ENCODE measurements at regions not wholly inside any gene's neighbourhood (a gene's known extent, or its start where the extent isn't known, plus 50 kb on each side); places are given as distances from the start of the nearest gene placed in this dataset.

DNA sequence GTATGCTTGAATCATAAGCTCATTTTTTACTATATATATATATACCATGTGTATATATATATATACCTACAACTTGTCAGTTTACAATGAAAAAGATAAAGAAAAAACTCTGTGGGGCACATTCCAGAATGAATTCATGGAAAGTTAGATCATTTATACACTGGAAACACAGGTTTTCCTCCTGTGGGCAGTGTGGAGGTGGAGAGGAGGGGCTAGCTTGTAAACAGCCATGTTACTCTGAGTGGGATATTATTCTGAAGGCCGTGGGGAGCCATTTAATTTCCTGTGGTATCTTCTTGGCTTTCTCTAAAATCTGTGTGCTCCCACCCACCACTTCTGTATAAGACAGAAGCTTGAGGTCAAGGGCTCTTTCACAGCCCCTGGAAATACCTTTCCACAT is 273.4 kb upstream of the MTNR1B start:
- no peak overlapping the region for H2AFZ ChIP-seq (ENCODE audit: low read depth, low read length)
- H4K20me1 ChIP-seq (replicated peaks; ENCODE audit: control insufficient read depth, insufficient read depth, low read length): no peaks in the 10 kb centered on the region
- WGBS (ENCODE audit: insufficient coverage, low coverage, missing lambda C conversion rate): 0% methylated on average over 1 of the region's 1 CpG
- BruUV-seq (replicated peaks): no TSS peak
- H3K4me2 ChIP-seq (ENCODE audit: insufficient read depth, low read length): no peak overlapping the region
- H3K9ac ChIP-seq (ENCODE audit: insufficient read depth in 1 of 2, low read depth in 2 of 2, low read length in 2 of 2): no peak overlapping the region
- in situ Hi-C loops (cut with MboI) (no loop called here), intact Hi-C loops (cut with micrococcal nuclease) (no loop called here)
- no peaks in the 10 kb centered on the region for H3K9me3 ChIP-seq (replicated peaks; ENCODE audit: control insufficient read depth, insufficient read depth, low read depth, low read length)
- H3K27ac ChIP-seq (ENCODE audit: extremely low read depth, low read depth, low read length): no peak overlapping the region
- no peaks in the 10 kb centered on the region for H3K79me2 ChIP-seq (ENCODE audit: control insufficient read depth, insufficient read depth, low read length)
- no peak for ATAC-seq
- H3K4me3 ChIP-seq: no peak overlapping the region
- no peak for DNase-seq (ENCODE audit: extremely low read depth in 1 of 4, low spot score in 3 of 4)
- H3K27me3 ChIP-seq (ENCODE audit: control insufficient read depth in 2 of 2, insufficient read depth in 2 of 2, low read length in 2 of 2): no peaks in the 10 kb centered on the region
- CTCF ChIA-PET (ENCODE audit: low intra/inter-chr PET ratio): no interaction called here
- no peaks in the 10 kb centered on the region for H3K4me1 ChIP-seq (replicated peaks in 1 of 2; ENCODE audit: control insufficient read depth in 2 of 2, insufficient read depth in 2 of 2, low read length in 2 of 2)
- POLR2A ChIA-PET: interaction anchor here (0.6 kb wide), 1 partner anchor 645 kb away, joined by 3 read pairs; no protein-coding TSS in a partner anchor
- no peaks in the 10 kb centered on the region for H3K36me3 ChIP-seq (ENCODE audit: control insufficient read depth, insufficient read depth, low read length)
- FAIRE-seq: no peak
- no peaks in the 10 kb centered on the region for H3K9me1 ChIP-seq (ENCODE audit: control insufficient read depth, insufficient read depth, low read length)
- TF ChIP-seq HNRNPH1 (optimal IDR thresholded peaks at IDR 0.05; ENCODE audit: low read depth, low read length): no peak
- no peak for TF ChIP-seq RNF2 (IDR thresholded peaks at IDR 0.05)
- TF ChIP-seq SAFB (IDR thresholded peaks at IDR 0.05; ENCODE audit: borderline replicate concordance, low read depth, low read length): no peak
- TF ChIP-seq, protein P1, sequence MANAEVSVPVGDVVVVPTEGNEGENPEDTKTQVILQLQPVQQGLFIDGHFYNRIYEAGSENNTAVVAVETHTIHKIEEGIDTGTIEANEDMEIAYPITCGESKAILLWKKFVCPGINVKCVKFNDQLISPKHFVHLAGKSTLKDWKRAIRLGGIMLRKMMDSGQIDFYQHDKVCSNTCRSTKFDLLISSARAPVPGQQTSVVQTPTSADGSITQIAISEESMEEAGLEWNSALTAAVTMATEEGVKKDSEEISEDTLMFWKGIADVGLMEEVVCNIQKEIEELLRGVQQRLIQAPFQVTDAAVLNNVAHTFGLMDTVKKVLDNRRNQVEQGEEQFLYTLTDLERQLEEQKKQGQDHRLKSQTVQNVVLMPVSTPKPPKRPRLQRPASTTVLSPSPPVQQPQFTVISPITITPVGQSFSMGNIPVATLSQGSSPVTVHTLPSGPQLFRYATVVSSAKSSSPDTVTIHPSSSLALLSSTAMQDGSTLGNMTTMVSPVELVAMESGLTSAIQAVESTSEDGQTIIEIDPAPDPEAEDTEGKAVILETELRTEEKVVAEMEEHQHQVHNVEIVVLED (CRISPR knock-in tag; IDR thresholded peaks at IDR 0.05): no peak
- no peak for TF ChIP-seq SMAD1 (IDR thresholded peaks at IDR 0.05; ENCODE audit: low read depth, low read length, partially characterized antibody)
- no peak for TF ChIP-seq MAFF (IDR thresholded peaks at IDR 0.05; ENCODE audit: low read length)
- TF ChIP-seq, protein P2, sequence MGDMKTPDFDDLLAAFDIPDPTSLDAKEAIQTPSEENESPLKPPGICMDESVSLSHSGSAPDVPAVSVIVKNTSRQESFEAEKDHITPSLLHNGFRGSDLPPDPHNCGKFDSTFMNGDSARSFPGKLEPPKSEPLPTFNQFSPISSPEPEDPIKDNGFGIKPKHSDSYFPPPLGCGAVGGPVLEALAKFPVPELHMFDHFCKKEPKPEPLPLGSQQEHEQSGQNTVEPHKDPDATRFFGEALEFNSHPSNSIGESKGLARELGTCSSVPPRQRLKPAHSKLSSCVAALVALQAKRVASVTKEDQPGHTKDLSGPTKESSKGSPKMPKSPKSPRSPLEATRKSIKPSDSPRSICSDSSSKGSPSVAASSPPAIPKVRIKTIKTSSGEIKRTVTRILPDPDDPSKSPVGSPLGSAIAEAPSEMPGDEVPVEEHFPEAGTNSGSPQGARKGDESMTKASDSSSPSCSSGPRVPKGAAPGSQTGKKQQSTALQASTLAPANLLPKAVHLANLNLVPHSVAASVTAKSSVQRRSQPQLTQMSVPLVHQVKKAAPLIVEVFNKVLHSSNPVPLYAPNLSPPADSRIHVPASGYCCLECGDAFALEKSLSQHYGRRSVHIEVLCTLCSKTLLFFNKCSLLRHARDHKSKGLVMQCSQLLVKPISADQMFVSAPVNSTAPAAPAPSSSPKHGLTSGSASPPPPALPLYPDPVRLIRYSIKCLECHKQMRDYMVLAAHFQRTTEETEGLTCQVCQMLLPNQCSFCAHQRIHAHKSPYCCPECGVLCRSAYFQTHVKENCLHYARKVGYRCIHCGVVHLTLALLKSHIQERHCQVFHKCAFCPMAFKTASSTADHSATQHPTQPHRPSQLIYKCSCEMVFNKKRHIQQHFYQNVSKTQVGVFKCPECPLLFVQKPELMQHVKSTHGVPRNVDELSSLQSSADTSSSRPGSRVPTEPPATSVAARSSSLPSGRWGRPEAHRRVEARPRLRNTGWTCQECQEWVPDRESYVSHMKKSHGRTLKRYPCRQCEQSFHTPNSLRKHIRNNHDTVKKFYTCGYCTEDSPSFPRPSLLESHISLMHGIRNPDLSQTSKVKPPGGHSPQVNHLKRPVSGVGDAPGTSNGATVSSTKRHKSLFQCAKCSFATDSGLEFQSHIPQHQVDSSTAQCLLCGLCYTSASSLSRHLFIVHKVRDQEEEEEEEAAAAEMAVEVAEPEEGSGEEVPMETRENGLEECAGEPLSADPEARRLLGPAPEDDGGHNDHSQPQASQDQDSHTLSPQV (IDR thresholded peaks at IDR 0.05): no peak
- TF ChIP-seq, protein P3, sequence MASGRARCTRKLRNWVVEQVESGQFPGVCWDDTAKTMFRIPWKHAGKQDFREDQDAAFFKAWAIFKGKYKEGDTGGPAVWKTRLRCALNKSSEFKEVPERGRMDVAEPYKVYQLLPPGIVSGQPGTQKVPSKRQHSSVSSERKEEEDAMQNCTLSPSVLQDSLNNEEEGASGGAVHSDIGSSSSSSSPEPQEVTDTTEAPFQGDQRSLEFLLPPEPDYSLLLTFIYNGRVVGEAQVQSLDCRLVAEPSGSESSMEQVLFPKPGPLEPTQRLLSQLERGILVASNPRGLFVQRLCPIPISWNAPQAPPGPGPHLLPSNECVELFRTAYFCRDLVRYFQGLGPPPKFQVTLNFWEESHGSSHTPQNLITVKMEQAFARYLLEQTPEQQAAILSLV (tag; IDR thresholded peaks at IDR 0.05): no peak
- TF ChIP-seq EGR1 (conservative IDR thresholded peaks at IDR 0.05): no peak
- no peak for TF ChIP-seq HMG20A (CRISPR knock-in tag; conservative IDR thresholded peaks at IDR 0.05)
- TF ChIP-seq CXXC5 (CRISPR knock-in tag; IDR thresholded peaks at IDR 0.05): no peak
- TF ChIP-seq POU5F1 (IDR thresholded peaks at IDR 0.05; ENCODE audit: borderline replicate concordance, low read depth, low read length, partially characterized antibody): no peak
- TF ChIP-seq, protein P4, sequence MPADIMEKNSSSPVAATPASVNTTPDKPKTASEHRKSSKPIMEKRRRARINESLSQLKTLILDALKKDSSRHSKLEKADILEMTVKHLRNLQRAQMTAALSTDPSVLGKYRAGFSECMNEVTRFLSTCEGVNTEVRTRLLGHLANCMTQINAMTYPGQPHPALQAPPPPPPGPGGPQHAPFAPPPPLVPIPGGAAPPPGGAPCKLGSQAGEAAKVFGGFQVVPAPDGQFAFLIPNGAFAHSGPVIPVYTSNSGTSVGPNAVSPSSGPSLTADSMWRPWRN (IDR thresholded peaks at IDR 0.05; ENCODE audit: low read depth): no peak
- no peak for TF ChIP-seq ZNF263 (CRISPR knock-in tag; IDR thresholded peaks at IDR 0.05; ENCODE audit: borderline replicate concordance)
- TF ChIP-seq, protein P5, sequence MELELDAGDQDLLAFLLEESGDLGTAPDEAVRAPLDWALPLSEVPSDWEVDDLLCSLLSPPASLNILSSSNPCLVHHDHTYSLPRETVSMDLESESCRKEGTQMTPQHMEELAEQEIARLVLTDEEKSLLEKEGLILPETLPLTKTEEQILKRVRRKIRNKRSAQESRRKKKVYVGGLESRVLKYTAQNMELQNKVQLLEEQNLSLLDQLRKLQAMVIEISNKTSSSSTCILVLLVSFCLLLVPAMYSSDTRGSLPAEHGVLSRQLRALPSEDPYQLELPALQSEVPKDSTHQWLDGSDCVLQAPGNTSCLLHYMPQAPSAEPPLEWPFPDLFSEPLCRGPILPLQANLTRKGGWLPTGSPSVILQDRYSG (tag; conservative IDR thresholded peaks at IDR 0.05; ENCODE audit: low read depth): no peak
- no peak for TF ChIP-seq RCOR1 (IDR thresholded peaks at IDR 0.05; ENCODE audit: borderline replicate concordance in 1 of 2, low read depth in 2 of 2, low read length in 2 of 2)

All from K562 (cell line).